Epithelial cell of prostate (primary cell): ENCODE measurements at regions not wholly inside any gene's neighbourhood (a gene's known extent, or its start where the extent isn't known, plus 50 kb on each side); places are given as distances from the start of the nearest gene placed in this dataset.

Experiments used
- DNase-seq: peaks from one replicate; pipeline ENCODE4 v3.0.0-alpha.2; 2011; ENCODE audit warnings: low read depth, low spot score
- H3K27ac ChIP-seq: fragments of 450-650 bp; 2 replicates; pipeline ENCODE4 v1.5.1; 2017; ENCODE audit warnings: mild to moderate bottlenecking

DNA sequence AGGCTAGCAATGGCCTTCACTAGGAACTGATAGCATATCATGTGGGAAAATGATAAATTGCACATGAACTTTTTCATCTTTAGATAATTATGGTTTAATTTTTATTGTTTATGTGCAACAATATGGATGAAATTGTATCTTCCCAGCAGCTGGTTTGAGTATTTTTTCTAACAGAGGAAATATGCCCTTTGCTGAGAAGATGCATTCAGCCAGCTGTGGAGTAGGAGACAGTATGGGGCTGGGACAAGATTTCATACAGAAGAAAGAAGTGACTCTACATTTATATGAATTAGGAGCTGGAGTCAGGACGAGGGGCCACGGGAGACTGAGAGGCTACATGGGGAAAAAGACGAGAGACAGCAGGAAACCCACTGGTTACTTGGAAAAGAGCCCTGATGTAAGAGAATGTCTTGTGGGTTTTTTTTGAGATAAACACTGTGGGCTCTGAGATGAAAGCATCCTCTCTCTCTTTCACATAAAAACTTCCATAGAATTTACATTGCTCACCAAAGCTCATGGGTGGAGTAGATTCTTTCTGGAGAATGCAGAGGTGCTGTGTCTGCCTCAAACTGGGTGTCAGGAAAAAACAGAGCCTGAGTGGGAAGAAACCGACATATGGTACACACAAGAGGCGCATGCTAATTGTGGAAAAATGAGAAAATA, 115.2 kb upstream of the PDZRN3 start:
- H3K27ac ChIP-seq = no peak overlapping the region
- no peak for DNase-seq

DNA sequence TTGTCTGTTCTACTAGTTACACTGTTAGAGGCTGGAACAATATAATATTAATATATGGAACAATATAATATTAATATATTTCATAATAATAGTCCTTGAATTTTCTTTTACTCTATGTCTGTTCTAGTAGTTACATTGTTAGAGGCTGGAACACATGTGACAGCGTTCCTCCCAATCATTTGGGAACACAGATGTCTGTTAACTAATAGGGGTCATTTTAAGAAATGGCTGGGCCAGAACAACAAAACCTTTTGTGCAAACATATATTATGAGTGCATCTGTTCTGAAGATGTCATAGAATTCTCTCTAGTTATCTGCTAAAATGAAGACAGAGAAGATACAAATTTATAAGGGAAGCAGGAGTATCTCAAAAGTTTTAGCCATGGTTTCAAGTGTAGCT, 114.0 kb upstream of the PDZRN3 start:
- no peak overlapping the region for H3K27ac ChIP-seq
- DNase-seq = no peak

DNA sequence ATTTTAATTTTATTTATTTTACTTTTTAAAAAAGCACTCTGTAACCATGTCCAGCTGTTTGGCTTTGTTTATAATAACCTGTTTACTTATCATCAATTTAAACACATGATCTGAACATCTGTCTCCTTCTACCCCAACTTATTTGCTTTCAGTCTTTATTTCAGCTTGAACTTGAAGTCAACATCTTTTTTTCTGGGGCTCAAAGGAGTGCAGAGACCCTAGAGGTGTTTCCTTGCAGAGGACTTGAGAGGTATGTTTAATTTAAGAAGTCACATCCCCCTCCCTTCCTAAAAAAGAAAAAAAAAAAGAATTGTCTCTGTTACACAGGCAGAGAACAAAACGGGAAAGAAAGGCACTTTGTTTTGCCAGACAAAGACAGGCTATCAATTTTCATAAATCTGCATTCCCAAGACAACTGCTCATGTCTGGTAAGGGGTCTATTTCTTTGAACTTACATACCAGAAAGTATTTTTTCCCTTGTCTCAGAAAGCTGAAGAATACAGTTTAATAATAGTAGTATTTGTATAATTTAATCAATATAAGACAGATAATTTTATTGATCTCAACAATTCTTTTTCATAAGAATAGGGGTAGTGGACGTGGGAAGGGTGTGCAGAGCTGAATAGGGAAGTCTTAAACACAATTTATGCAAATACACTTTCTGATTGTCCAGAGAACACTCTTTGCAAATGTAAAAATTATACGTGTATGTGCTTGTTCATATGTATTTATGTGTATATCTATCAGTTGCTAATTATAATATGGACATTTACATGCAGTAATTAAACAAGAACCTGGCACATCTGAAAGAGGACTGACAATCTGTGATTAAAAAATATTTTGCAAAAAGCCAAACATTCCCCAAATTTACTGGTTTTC, 109.7 kb upstream of the PDZRN3 start:
- DNase-seq = no peak

DNA sequence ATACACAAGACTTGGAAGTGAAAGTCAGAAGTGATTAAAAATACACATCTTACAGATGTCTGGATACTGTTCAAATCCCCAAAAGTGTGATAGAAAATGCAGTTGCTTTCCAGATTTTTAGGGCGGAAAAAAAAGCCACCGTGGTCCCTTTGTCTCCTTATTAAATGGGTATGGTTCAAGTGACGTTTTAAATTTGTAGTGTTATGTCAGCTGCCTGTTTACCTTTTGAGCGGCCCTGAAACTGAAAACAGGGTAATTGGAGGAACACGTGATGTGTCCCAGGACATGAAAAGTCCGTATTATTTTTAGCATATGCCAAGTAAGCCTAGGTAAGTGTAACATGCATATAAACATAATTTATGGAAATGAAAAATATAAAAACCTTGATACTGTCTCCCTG, 109.0 kb upstream of the PDZRN3 start:
- no peak overlapping the region for H3K27ac ChIP-seq
- no peak for DNase-seq

More for the DNA sequence above, 109.7 kb upstream of the PDZRN3 start:
- H3K27ac ChIP-seq = no peak overlapping the region

DNA sequence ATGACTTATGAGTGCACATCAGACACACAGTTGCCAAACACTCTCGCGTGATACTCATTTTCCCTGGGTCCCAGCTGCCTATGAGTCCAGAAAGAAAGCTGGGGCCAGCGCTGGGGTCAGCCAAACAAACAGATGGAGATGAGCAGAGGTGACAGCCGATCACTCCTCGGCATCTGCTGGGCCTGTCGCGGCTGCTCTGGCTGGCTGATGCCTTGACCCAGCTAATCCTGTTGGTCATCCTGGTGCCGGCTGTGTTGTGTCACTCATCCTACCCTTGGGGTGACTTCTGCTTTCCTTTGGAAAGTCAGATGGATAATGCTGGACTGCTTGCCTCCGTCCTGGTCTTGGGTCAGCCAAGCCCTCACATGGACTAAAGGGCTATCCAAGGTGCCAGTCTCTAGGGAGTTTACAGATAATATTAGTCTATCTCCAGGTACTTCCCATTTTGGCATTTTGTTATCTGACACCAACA, 105.3 kb upstream of the PDZRN3 start:
- DNase-seq = no peak
- H3K27ac ChIP-seq = no peak overlapping the region

DNA sequence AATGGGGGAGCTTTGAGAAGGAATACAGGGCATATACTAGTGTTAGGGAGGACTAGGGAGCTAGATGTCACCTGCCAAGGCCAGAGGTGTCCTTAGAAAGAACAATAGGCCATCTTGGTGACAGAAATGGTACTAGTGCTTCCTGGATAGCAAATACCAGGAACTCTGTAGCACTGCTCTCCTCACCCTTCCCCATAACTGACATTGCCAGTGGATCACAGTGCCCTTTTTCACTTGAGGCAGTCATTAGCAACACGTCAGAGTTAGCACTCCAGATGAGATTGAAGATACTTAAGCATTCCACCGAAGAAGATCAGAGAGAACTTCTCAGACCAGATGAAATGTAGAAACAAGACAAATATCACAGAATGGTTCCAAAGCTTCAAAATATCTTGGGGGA, 103.1 kb upstream of the PDZRN3 start:
- DNase-seq = no peak
- H3K27ac ChIP-seq = no peak overlapping the region

DNA sequence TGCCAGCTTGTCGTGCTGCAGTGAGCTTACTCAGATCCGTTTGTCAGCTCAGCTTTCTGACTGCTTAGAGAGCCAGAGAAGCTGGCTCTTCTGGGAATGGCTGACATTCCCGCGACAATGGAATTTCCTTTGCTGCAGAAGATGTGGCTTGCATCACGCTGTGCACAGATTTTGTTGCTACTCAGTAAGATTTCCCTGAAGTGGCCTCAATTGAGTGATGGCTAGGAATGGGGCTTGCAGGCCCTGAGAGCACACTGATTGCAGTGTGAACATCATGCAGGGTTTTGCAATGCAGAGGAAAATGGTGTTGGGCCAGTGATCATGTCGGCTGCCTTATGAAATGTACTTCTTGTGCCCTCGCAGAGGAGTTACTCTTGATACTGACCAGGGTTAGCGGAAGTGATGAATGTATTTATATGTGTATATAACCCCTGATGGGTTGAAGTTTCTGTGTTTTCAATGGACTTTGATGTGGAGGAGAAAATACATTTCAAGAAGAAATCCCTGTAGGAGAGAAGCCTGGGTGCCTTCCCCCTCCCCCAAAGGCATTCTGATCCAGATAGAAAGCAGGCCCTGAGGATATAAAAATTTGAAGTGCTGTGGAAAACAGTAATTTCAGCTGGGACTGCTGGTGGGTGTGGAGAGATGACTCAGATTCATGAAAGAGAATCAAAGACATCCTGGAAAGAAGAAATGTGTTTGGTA, 102.5 kb upstream of the PDZRN3 start:
- DNase-seq = no peak
- H3K27ac ChIP-seq = no peak overlapping the region

DNA sequence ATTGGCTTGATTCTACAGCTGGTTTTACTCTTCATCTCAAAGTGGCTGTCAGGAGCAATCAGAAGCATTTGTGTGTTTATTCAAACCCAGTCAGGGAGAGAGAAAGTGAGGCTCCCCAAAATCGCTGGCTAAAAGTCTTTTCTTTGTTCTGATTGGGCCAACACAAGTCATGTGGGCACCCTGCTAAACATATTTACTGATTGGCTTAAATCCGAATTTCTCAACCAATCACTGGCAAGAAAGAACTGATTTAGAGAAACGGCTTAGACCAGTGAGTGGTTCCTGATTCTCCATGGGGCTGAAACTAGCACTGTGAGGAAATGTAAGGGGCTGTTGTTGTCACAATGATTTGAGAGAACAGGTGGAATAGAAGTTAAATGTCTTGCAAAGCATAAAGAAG, 98.9 kb upstream of the PDZRN3 start:
- no peak for DNase-seq
- H3K27ac ChIP-seq = no peak overlapping the region

DNA sequence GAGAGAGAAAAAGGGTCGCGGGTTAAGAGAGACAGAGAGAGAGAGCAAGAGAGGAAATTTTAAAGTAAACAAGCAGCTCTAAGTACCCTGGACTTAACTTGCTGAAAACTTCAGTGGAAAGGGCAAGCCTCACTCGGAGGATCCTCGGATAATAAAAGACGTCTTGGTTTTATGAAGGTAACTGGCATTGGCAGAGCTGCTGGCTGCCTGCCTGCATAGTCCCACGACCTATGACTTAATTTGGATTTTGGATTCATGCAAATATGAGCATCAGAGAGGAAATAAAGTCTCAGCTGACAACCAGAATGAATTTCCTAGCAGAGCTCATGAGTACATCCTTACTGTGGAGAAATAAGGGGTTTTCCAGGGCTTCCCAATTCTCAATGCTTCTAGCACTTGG, 95.1 kb upstream of the PDZRN3 start:
- no peak overlapping the region for H3K27ac ChIP-seq
- DNase-seq = no peak

DNA sequence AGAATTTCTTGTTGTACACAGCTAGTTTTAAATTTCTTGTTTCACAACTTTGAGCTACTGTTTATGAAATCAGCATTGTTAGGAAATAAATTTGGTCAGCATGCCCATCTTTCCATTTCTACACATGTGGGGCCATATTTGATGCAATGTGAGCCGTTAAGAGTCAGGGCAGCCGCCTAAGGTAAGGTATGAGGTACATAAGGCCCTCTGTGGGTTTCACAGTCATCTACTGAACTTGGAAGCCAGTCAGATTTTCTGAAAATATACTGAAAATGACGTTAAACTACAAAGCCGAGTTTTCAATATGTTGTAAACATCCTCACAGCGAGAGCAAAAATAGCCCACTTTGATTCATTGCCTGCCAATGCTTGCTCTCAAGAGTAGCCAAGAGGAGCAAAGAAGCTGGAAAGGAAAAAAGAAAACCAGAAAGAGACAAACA, 94.7 kb upstream of the PDZRN3 start:
- DNase-seq = no peak
- no peak overlapping the region for H3K27ac ChIP-seq

DNA sequence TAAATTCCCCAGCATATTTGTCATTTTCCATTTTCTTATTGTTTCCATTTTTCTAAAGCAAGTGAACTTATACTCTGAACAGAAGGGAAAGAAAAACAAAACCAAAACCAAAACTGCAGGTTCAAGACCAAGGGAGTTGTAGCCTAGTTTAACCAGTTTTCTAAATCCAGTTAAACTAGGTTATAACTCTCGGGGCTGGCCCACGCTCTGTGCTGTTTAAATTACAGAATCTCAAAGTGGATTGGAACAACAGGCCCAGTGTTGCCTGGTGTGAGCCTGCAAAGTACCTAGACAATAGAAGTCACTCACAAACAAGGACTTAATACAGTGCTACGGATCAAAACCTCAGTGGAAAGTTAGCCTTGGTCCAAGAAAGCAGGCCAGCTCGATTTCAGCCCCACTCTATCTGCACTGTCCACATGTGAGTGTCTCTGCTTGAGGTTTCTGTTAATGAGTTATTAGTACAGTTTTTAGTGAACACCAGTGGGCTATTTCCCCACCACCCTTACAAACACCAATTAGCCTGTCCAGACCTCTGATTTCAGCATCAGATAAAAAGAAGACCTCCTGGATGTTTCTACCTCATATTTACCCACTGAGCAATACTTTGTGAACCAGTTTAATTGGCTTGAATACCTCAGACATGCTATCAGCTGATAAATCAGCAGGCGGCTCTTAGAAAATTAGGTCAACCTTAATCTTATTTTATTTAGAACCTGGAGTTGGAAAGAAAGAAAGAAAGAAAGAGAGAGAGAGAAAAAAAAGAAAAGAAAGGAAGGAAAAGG, 93.8 kb upstream of the PDZRN3 start:
- peak overlapping the region; percentile 26 for H3K27ac ChIP-seq
- DNase-seq = peak; percentile 27

DNA sequence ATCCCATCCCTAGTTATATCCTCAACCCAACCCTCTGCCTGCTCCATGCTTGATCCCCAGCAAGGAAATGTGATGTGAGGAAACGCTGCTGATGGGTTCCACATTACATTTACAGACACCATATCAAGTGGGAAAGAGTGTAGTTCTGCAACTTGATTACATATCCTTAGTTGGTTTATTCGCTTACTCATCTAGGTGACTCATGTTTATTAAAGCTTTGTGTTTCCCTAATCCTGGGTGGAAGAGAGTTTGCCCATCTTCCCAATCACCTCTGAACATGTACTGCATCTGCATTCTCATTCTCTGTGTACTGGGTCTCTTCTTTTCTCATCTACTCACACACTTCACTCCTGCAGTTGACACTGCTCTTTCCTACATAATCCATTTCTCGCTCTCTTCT, 91.7 kb upstream of the PDZRN3 start:
- DNase-seq = peak; percentile 33

DNA sequence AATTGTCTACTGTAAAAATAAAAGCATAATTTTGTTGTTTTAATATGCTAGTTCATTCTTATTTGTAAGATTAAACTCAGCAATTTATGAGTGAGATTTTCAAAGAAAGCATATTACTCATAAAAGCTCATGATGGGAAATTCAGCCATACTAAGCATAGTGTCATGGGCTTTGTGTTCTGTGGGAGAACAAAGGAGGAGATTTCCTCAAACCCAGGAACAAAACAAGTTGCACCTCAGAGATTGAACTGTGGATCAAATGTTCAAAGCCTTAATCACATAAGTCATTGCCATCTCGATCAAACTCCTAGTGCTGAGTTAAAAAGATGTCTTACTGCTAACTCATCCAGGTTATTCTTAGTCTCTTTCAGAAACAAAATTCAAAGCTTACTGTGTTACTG, 85.6 kb upstream of the PDZRN3 start:
- peak; percentile 22 for DNase-seq
- peak overlapping the region; percentile 16 for H3K27ac ChIP-seq

More for the DNA sequence above, 91.7 kb upstream of the PDZRN3 start:
- no peak overlapping the region for H3K27ac ChIP-seq

DNA sequence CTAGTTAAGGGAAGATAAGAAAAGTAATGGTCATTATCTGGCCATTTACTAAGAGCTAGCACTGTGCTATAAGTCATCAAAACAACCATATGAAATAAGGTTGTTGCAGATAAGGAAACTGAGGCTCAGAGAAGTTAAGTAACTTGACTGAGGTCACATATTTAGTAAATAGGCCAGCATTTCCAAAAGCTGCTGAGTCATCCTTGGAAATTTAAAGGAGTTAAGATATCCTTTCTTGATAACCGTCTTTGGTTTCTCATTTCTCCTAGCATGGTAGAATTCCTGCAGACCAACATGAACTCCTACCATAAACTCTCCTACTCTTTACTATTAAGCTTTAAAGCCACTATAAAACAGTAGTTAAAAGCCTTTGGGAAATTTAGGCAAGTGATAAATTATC, 85.0 kb upstream of the PDZRN3 start:
- DNase-seq = no peak
- peak overlapping the region; percentile 16 for H3K27ac ChIP-seq

DNA sequence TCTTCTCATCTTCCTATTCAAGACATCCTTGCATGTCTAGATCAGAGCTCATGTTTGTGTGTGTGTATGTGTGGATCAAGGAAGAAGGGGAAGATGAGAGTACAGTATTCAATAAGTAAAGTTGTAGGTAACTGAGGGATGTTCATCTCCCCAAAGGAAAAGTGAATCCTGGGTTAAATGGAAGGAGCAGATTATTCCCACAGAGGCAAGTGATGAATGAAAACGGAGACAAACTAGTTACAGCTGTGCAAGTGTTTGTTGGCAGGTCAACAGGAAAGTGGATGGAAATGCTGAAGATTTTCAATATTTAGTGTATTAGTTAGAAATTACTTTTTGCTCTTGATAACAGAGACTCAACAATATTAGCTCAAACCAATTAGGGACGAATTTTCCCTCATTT, 84.2 kb upstream of the PDZRN3 start:
- no peak for DNase-seq
- no peak overlapping the region for H3K27ac ChIP-seq

DNA sequence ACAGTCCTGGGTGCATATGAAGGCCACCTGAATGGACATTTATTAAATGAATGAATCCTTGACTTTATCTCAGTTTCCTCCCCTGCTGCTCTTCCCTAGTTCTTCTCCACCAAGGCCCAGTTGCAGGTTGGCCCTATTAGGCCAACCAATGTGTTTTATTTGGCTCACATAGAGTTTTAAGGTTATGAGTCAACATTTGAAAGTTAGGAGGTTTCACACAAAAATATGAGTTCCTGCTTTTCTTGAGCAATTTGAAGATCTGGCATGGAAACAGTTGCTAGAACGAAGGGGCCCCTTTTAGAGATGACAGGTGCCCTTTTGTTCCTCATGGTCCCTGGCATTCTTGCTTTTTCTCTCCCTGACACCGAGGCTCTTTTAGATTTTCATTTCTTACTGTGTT, 83.0 kb upstream of the PDZRN3 start:
- H3K27ac ChIP-seq = no peak overlapping the region
- no peak for DNase-seq

DNA sequence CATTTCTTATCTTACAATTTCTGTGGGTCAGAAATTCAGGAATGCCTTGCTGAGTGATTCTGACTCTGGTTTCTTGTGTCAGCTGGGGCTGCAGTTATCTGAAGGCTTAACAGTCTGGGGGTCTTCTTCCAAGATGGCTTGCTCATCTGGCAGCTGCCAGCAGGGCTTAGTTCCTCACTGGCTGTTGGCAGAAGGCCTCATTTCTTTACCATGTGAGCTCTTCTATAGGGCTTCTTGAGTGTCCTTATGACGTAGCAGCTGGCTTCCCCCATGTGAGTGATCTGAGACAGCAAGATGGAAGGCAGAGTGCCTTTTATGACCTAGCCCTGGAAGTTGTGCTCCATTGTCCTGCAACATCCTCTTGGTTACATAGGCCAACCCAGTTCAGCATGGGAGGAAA, 82.0 kb upstream of the PDZRN3 start:
- DNase-seq = no peak
- no peak overlapping the region for H3K27ac ChIP-seq

DNA sequence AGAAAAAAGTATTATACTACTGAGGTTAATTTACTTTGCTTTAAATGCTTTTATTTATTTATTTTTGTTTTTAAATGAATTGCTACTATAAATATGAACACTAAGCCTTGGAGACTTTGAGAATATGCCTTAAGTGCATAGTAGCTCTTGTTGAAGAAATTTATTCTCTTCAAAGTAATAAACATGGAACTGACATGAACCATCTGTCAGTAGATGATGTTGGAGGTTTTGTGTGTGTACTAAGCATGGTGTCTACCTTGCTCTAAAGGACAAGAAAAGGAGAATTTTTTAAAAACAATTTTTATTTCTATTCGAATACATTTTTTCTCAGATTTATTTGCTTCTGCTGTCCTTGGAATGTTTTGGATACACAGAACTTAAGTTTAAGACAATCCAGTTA, 81.1 kb upstream of the PDZRN3 start:
- no peak overlapping the region for H3K27ac ChIP-seq
- DNase-seq = no peak

DNA sequence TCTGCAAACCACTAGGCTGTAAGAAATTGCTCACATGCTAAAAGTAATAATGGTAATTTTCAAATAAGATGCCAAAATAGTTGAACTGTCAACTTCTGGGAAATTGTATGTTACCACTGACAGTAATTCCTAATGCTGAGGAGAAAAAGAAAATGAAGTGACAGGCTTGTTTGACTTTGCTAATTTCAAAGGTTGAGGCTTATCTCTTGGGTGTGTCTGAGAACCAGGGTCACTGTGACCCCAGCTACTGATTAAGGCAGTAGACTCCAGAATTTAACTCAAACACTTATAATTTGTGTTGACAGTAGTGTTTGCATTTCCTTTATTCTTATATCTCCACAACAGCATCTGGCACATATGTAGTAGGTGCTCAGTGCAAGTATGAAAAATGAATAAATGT, 74.6 kb upstream of the PDZRN3 start:
- H3K27ac ChIP-seq = no peak overlapping the region
- DNase-seq = no peak

DNA sequence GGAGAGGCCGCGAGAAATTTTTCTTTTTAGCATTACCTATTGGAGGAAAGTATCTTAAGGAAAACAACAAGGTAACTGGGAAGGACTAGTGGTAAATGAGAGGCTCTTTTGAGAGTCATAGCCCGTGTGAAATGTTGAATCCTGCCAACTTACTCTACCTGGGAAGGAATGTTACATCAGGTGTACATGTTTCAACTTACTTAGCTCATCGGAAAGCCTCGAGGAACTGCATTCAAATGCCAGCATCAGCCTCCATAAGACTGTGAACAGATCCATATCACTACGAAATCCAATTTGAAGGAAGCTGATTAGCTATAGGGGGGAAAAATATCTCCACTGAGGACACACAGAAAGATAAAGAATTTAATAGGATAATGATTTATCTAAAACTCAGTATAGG, 72.3 kb upstream of the PDZRN3 start:
- no peak for DNase-seq
- H3K27ac ChIP-seq = peak overlapping the region; percentile 4
